Body of pancreas (tissue), 4 donors: ENCODE measurements at regions not wholly inside any gene's neighbourhood (a gene's known extent, or its start where the extent isn't known, plus 50 kb on each side); places are given as distances from the start of the nearest gene placed in this dataset.

Experiments
- ATAC-seq: fragments of 150-250 bp; one replicate; pipeline ENCODE4 v1.9.1; 2016
- DNase-seq, 4 donors: peaks; one replicate each; pipeline ENCODE4 v3.0.0-alpha.2; 2019
- H3K27ac ChIP-seq, 4 donors: fragments of 200-600 bp; sonication (generic); 1 replicate in 3 of 4; 2 replicates in 1 of 4; pipeline versions ENCODE4 v1.5.1 to v1.6.1; 2016 to 2019; ENCODE audit warnings: mild to moderate bottlenecking in 1 of 4, mixed read lengths in 1 of 4, moderate library complexity in 1 of 4
- H3K27me3 ChIP-seq, 2 donors: fragments of 200-600 bp; sonication (generic); one replicate each; pipeline ENCODE4 v1.6.0; 2016; ENCODE audit warnings: mild to moderate bottlenecking in 1 of 2
- H3K36me3 ChIP-seq, 2 donors: fragments of 200-600 bp; sonication (generic); replicated peaks in 1 of 2; 2 replicates each; pipeline ENCODE4 v1.5.1; 2016; ENCODE audit warnings: low read depth in 2 of 2; ENCODE audit not compliant: insufficient read depth in 1 of 2
- H3K4me1 ChIP-seq: fragments of 200-600 bp; sonication (generic); one replicate; pipeline ENCODE4 v1.6.0; 2016
- H3K4me3 ChIP-seq, 2 donors: fragments of 200-600 bp; sonication (generic); 1 replicate in 1 of 2; 2 replicates in 1 of 2; pipeline ENCODE4 v1.5.1; 2016 to 2019
- H3K9me3 ChIP-seq, 3 donors: fragments of 200-600 bp; sonication (generic); 1 replicate in 2 of 3; 2 replicates in 1 of 3; pipeline ENCODE4 v1.5.1; 2016
- CTCF ChIP-seq, 7 experiments: fragments of 450-650 bp in 4 of 7; fragments of 200-600 bp in 3 of 7; sonication (generic) in 3 of 7; IDR thresholded peaks; one replicate each; pipeline ENCODE4 v1.5.1; 2016 to 2019; ENCODE audit warnings: antibody characterized with exemption in 7 of 7
- POLR2A ChIP-seq, 3 donors: fragments of 450-650 bp; IDR thresholded peaks; one replicate each; pipeline ENCODE4 v1.6.1; 2016; ENCODE audit warnings: antibody characterized with exemption in 3 of 3, mild to moderate bottlenecking in 2 of 3
- WGBS, 2 donors: methylation state at CpG; one replicate each; pipeline ENCODE4 v1.1.5; 2017; 5-methylcytosine and 5-hydroxymethylcytosine counted together
- intact Hi-C: fragments of 100-400 bp; cut with DNase I; formaldehyde crosslinking; loops from one replicate; pipeline ENCODE4 v1.15.1; 2023

- H3K4me3 ChIP-seq, result no peak overlapping the region
- H3K27ac ChIP-seq, result no peak overlapping the region
- H3K9me3 ChIP-seq, result no peaks in the 10 kb centered on the region
- intact Hi-C loops, result no loop called here
- H3K4me1 ChIP-seq, result no peaks in the 10 kb centered on the region
- no peaks in the 10 kb centered on the region for H3K27me3 ChIP-seq
- 63 to 70% methylated on average over 12 to 16 of the region's 16 CpGs for WGBS, 2 donors
- H3K36me3 ChIP-seq, result no peaks in the 10 kb centered on the region
- no peak for DNase-seq
- TF ChIP-seq CTCF (IDR thresholded peaks at IDR 0.05), result no peak
- no peak for TF ChIP-seq POLR2A (IDR thresholded peaks at IDR 0.05)
- no peak for ATAC-seq
Observed at GRCh38 chr9:126131066-126132010, 195.3 kb upstream of the MVB12B start.

GRCh38 chr9:126132746-126133145 is 193.9 kb upstream of the MVB12B start:
- H3K27ac ChIP-seq, result no peak overlapping the region
- TF ChIP-seq POLR2A (IDR thresholded peaks at IDR 0.05) (no peak), CTCF (IDR thresholded peaks at IDR 0.05) (no peak)
- H3K4me3 ChIP-seq, result no peak overlapping the region
- H3K27me3 ChIP-seq, result no peaks in the 10 kb centered on the region
- H3K9me3 ChIP-seq, result peaks cover 0 to 4% (median 0%) of the 10 kb centered on the region in 3 donors
- H3K4me1 ChIP-seq, result no peaks in the 10 kb centered on the region
- no peak for DNase-seq
- H3K36me3 ChIP-seq, result no peaks in the 10 kb centered on the region
- intact Hi-C loops, result no loop called here
- ATAC-seq, result no peak

GRCh38 chr9:126144196-126144595 is 182.4 kb upstream of the MVB12B start:
- Histone ChIP-seq H3K4me1 (no peaks in the 10 kb centered on the region), H3K27me3 (no peaks in the 10 kb centered on the region), H3K4me3 (no peak overlapping the region), H3K9me3 (peaks cover 0 to 1% (median 0%) of the 10 kb centered on the region in 3 donors), H3K36me3 (no peaks in the 10 kb centered on the region), H3K27ac (no peak overlapping the region)
- TF ChIP-seq POLR2A (IDR thresholded peaks at IDR 0.05), result no peak
- no peak for TF ChIP-seq CTCF (IDR thresholded peaks at IDR 0.05)
- intact Hi-C loops, result no loop called here
- no peak for DNase-seq
- 29 to 31% methylated on average over 1 of the region's 1 CpG for WGBS, 2 donors
- ATAC-seq, result no peak

GRCh38 chr9:126144603-126145456 is 181.8 kb upstream of the MVB12B start:
- TF ChIP-seq CTCF (IDR thresholded peaks at IDR 0.05), result no peak
- no peak for TF ChIP-seq POLR2A (IDR thresholded peaks at IDR 0.05)
- Histone ChIP-seq H3K27me3 (no peaks in the 10 kb centered on the region), H3K4me1 (no peaks in the 10 kb centered on the region), H3K27ac (no peak overlapping the region), H3K4me3 (no peak overlapping the region), H3K9me3 (no peaks in the 10 kb centered on the region), H3K36me3 (no peaks in the 10 kb centered on the region)
- 54 to 62% methylated on average over 11 of the region's 11 CpGs for WGBS, 2 donors
- no peak for DNase-seq
- no peak for ATAC-seq
- intact Hi-C loops, result no loop called here
